ENCODE measurements at regions not wholly inside any gene's neighbourhood (a gene's known extent, or its start where the extent isn't known, plus 50 kb on each side); places are given as distances from the start of the nearest gene placed in this dataset.

DNA sequence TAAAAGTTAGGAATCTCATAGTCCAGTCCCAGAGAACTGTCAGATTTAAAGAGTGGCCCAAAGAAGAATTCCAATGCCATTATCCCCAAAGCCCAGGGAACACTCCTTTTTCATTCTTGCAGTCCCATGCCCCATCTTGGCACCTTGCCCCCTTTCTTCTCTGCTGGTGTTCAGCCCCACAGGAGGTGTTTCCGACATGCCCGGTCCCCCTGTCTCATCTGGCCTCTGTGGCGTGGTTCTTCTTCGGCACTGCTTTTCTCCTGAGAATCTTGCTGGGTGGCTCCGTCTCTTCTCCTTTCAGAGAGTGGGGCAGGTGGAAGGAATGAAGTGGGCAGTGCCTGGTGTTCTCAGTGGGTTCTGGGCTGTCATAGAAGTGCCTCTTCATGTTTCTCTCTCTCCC, 64.7 kb downstream of the VCPKMT start:
- TF ChIP-seq, protein P1, sequence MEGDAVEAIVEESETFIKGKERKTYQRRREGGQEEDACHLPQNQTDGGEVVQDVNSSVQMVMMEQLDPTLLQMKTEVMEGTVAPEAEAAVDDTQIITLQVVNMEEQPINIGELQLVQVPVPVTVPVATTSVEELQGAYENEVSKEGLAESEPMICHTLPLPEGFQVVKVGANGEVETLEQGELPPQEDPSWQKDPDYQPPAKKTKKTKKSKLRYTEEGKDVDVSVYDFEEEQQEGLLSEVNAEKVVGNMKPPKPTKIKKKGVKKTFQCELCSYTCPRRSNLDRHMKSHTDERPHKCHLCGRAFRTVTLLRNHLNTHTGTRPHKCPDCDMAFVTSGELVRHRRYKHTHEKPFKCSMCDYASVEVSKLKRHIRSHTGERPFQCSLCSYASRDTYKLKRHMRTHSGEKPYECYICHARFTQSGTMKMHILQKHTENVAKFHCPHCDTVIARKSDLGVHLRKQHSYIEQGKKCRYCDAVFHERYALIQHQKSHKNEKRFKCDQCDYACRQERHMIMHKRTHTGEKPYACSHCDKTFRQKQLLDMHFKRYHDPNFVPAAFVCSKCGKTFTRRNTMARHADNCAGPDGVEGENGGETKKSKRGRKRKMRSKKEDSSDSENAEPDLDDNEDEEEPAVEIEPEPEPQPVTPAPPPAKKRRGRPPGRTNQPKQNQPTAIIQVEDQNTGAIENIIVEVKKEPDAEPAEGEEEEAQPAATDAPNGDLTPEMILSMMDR (IDR thresholded peaks at IDR 0.05): no peak
- no peak for TF ChIP-seq POLR2A (IDR thresholded peaks at IDR 0.05)

All from body of pancreas (tissue), 4 donors.